H9 (cell line): ENCODE measurements at regions not wholly inside any gene's neighbourhood (a gene's known extent, or its start where the extent isn't known, plus 50 kb on each side); places are given as distances from the start of the nearest gene placed in this dataset.

Experiments used
- DNase-seq: peaks from one replicate; pipeline ENCODE4 v3.0.0-alpha.2; 2017
- H2AFZ ChIP-seq: one replicate; pipeline ENCODE4 v1.6.1; 2013; ENCODE audit warnings: mild to moderate bottlenecking, low read length, control low read depth, moderate library complexity
- H2AK5ac ChIP-seq: 2 replicates; pipeline ENCODE4 v1.6.1; 2013; ENCODE audit warnings: low read length, control low read depth, mixed read lengths; ENCODE audit not compliant: insufficient read length
- H2BK120ac ChIP-seq: one replicate; pipeline ENCODE4 v1.6.1; 2013; ENCODE audit warnings: low read depth, mild to moderate bottlenecking, low read length, control low read depth, inconsistent platforms; ENCODE audit not compliant: poor library complexity, severe bottlenecking
- H2BK12ac ChIP-seq: 2 replicates; pipeline ENCODE4 v1.6.1; 2013; ENCODE audit warnings: low read length, control low read depth, mixed read lengths, low read depth; ENCODE audit not compliant: insufficient read length
- H2BK15ac ChIP-seq: 2 replicates; pipeline ENCODE4 v1.6.1; 2013; ENCODE audit warnings: low read depth, low read length, control low read depth
- H2BK20ac ChIP-seq: one replicate; pipeline ENCODE4 v1.6.1; 2013; ENCODE audit warnings: low read depth, mild to moderate bottlenecking, low read length, control low read depth, inconsistent platforms; ENCODE audit not compliant: poor library complexity, severe bottlenecking
- H2BK5ac ChIP-seq: 2 replicates; pipeline ENCODE4 v1.6.1; 2013; ENCODE audit warnings: low read length, control low read depth, mixed read lengths; ENCODE audit not compliant: insufficient read length
- H3K14ac ChIP-seq: 2 replicates; pipeline ENCODE4 v1.6.1; 2013; ENCODE audit warnings: low read length, control low read depth; ENCODE audit not compliant: insufficient read depth
- H3K18ac ChIP-seq: 2 replicates; pipeline ENCODE4 v1.6.1; 2013; ENCODE audit warnings: low read depth, mild to moderate bottlenecking, mixed read lengths, low read length, control low read depth; ENCODE audit not compliant: insufficient read length
- H3K23ac ChIP-seq: 2 replicates; pipeline ENCODE4 v1.6.1; 2013; ENCODE audit warnings: low read length, control low read depth, mixed read lengths, low read depth; ENCODE audit not compliant: insufficient read length
- H3K23me2 ChIP-seq: 2 replicates; pipeline ENCODE4 v1.6.1; 2013; ENCODE audit warnings: low read depth, mild to moderate bottlenecking, mixed read lengths, low read length, control low read depth; ENCODE audit not compliant: insufficient read length, poor library complexity, severe bottlenecking
- H3K27ac ChIP-seq: 2 replicates; pipeline ENCODE4 v1.5.1; 2013; ENCODE audit warnings: low read length, control low read depth, mixed read lengths, low read depth; ENCODE audit not compliant: insufficient read length
- H3K27me3 ChIP-seq: 2 replicates; pipeline ENCODE4 v1.6.1; 2013; ENCODE audit warnings: low read length, control low read depth, inconsistent platforms; ENCODE audit not compliant: insufficient read depth
- H3K4ac ChIP-seq: 2 replicates; pipeline ENCODE4 v1.6.1; 2013; ENCODE audit warnings: low read depth, mild to moderate bottlenecking, control low read depth, inconsistent platforms, low read length, moderate library complexity
- H3K4me1 ChIP-seq: 2 replicates; pipeline ENCODE4 v1.6.1; 2013; ENCODE audit warnings: low read length, control low read depth, inconsistent platforms; ENCODE audit not compliant: insufficient read depth
- H3K4me2 ChIP-seq: 2 replicates; pipeline ENCODE4 v1.6.1; 2013; ENCODE audit warnings: low read length, control low read depth, mixed read lengths; ENCODE audit not compliant: insufficient read length, insufficient read depth
- H3K56ac ChIP-seq: 2 replicates; pipeline ENCODE4 v1.6.1; 2013; ENCODE audit warnings: low read depth, mild to moderate bottlenecking, mixed read lengths, low read length, control low read depth; ENCODE audit not compliant: insufficient read length
- H3K79me1 ChIP-seq: 2 replicates; pipeline ENCODE4 v1.6.1; 2013; ENCODE audit warnings: low read depth, mild to moderate bottlenecking, moderate library complexity, low read length, control low read depth, inconsistent platforms; ENCODE audit not compliant: insufficient read depth, poor library complexity, severe bottlenecking
- H3K79me2 ChIP-seq: 2 replicates; pipeline ENCODE4 v1.6.1; 2013; ENCODE audit warnings: low read length, control low read depth, inconsistent platforms; ENCODE audit not compliant: insufficient read depth
- H3K9ac ChIP-seq: 2 replicates; pipeline ENCODE4 v1.6.1; 2013; ENCODE audit warnings: low read length, control low read depth, mixed read lengths; ENCODE audit not compliant: insufficient read length; ENCODE audit errors: extremely low read depth
- H3K9me3 ChIP-seq: one replicate; pipeline ENCODE4 v1.6.1; 2013; ENCODE audit warnings: low read depth, low read length, inconsistent platforms; ENCODE audit not compliant: control insufficient read depth
- H3T11ph ChIP-seq: one replicate; pipeline ENCODE4 v1.6.1; 2013; ENCODE audit warnings: mild to moderate bottlenecking, low read length, control low read depth, inconsistent platforms
- H4K20me1 ChIP-seq: one replicate; pipeline ENCODE4 v1.6.1; 2013; ENCODE audit not compliant: control insufficient read depth, insufficient read length, insufficient read depth
- H4K5ac ChIP-seq: 2 replicates; pipeline ENCODE4 v1.6.1; 2013; ENCODE audit warnings: low read depth, mild to moderate bottlenecking, mixed read lengths, low read length, control low read depth; ENCODE audit not compliant: insufficient read length
- H4K8ac ChIP-seq: replicated peaks from 2 replicates; pipeline ENCODE4 v1.6.1; 2013; ENCODE audit warnings: low read length, control low read depth, mixed read lengths, low read depth; ENCODE audit not compliant: insufficient read length
- H4K91ac ChIP-seq: 2 replicates; pipeline ENCODE4 v1.6.1; 2013; ENCODE audit warnings: low read depth, mild to moderate bottlenecking, moderate library complexity, mixed read lengths, low read length, control low read depth; ENCODE audit not compliant: insufficient read length
- H3K27ac Mint-ChIP-seq, 3 experiments: 2 replicates in 2 of 3; 3 replicates in 1 of 3; pipeline ENCODE4 v1.8.0; 2020 to 2021; ENCODE audit warnings: mixed read lengths in 3 of 3, mild to moderate bottlenecking in 1 of 3, moderate library complexity in 1 of 3
- H3K27me3 Mint-ChIP-seq: 2 replicates; pipeline ENCODE4 v1.8.0; 2021; ENCODE audit warnings: low read depth, mild to moderate bottlenecking, moderate library complexity, mixed read lengths
- H3K36me3 Mint-ChIP-seq, 3 experiments: 2 replicates in 2 of 3; 3 replicates in 1 of 3; pipeline ENCODE4 v1.8.0; 2020 to 2021; ENCODE audit warnings: low read depth in 3 of 3, mixed read lengths in 3 of 3; ENCODE audit not compliant: insufficient read depth in 1 of 3
- H3K4me1 Mint-ChIP-seq, 2 experiments: 2 replicates each; pipeline ENCODE4 v1.8.0; 2020; ENCODE audit warnings: mixed read lengths in 2 of 2
- H3K4me3 Mint-ChIP-seq, 2 experiments: 2 replicates in 1 of 2; 3 replicates in 1 of 2; pipeline ENCODE4 v1.8.0; 2020 to 2021; ENCODE audit warnings: mild to moderate bottlenecking in 2 of 2, mixed read lengths in 2 of 2, moderate library complexity in 1 of 2
- H3K9me3 Mint-ChIP-seq, 2 experiments: 2 replicates in 1 of 2; 3 replicates in 1 of 2; pipeline ENCODE4 v1.8.0; 2020; ENCODE audit warnings: mild to moderate bottlenecking in 2 of 2, mixed read lengths in 2 of 2, moderate library complexity in 1 of 2
- WGBS: extraction: QIAGEN DNeasy Blood & Tissue Kit; methylation state at CpG from one replicate; pipeline ENCODE4 v1.1.7; 2013; ENCODE audit warnings: missing lambda C conversion rate, low lambda C conversion rate, mixed read lengths; ENCODE audit not compliant: insufficient read length; ENCODE audit errors: extremely low coverage; 5-methylcytosine and 5-hydroxymethylcytosine counted together
- TF ChIP-seq, protein P1 (sequence below): fragments of 200-600 bp; sonication (generic); conservative IDR thresholded peaks from 3 replicates; pipeline ENCODE4 v1.8.0; 2021; ENCODE audit warnings: antibody characterized with exemption, mild to moderate bottlenecking

DNA sequence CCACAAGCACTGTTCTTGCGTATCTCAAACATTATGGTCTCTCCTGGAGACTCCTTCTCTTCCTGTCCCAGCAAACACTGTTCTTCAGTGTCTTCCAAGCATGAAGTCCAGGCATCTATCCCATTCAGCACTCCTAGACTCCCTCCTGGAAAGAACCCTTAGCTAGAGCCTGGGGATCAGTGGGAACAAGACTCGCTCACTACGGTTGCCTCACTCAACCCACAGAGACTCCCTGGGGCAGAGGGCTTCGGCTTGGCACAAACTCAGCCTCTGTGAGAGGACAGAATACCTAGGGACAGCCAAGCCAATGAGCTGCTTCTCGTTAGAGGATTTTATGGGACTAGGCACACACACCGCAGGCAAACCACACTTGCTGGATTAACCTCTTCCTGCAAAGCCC, 86.5 kb upstream of the IPO9 start:
- no peak overlapping the region for H3K23ac ChIP-seq
- H3K79me2 ChIP-seq: no peaks in the 10 kb centered on the region; the same call in 1 of the 2 replicates
- Mint-ChIP-seq H3K4me1 (peaks cover 41 to 56% of the 10 kb centered on the region in 2 experiments), H3K9me3 (no peaks in the 10 kb centered on the region), H3K4me3 (no peak overlapping the region), H3K27ac (peak overlapping the region in 2 of 3 experiments; percentile 42 to 70; a peak in 4 of 7 replicates), H3K27me3 (peaks cover 13% of the 10 kb centered on the region), H3K36me3 (no peaks in the 10 kb centered on the region; a peak in 2 of 7 replicates)
- H3K4me1 ChIP-seq: peaks cover 17% of the 10 kb centered on the region
- no peaks in the 10 kb centered on the region for H4K20me1 ChIP-seq
- H3K4me2 ChIP-seq: no peak overlapping the region
- no peak overlapping the region for H3T11ph ChIP-seq
- H4K91ac ChIP-seq: no peak overlapping the region
- H2BK120ac ChIP-seq: no peak overlapping the region
- H2BK12ac ChIP-seq: no peak overlapping the region
- no peak overlapping the region for H2AK5ac ChIP-seq
- H3K9me3 ChIP-seq: no peaks in the 10 kb centered on the region
- no peak overlapping the region for H3K27ac ChIP-seq
- no peak overlapping the region for H2BK5ac ChIP-seq
- no peak for DNase-seq
- H4K8ac ChIP-seq: no peak overlapping the region
- H3K4ac ChIP-seq: no peak overlapping the region
- no CpG with 5 or more reads among the region's 6 CpGs for WGBS
- H2BK20ac ChIP-seq: no peak overlapping the region
- TF ChIP-seq, protein P1, sequence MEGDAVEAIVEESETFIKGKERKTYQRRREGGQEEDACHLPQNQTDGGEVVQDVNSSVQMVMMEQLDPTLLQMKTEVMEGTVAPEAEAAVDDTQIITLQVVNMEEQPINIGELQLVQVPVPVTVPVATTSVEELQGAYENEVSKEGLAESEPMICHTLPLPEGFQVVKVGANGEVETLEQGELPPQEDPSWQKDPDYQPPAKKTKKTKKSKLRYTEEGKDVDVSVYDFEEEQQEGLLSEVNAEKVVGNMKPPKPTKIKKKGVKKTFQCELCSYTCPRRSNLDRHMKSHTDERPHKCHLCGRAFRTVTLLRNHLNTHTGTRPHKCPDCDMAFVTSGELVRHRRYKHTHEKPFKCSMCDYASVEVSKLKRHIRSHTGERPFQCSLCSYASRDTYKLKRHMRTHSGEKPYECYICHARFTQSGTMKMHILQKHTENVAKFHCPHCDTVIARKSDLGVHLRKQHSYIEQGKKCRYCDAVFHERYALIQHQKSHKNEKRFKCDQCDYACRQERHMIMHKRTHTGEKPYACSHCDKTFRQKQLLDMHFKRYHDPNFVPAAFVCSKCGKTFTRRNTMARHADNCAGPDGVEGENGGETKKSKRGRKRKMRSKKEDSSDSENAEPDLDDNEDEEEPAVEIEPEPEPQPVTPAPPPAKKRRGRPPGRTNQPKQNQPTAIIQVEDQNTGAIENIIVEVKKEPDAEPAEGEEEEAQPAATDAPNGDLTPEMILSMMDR: no peak
- H2BK15ac ChIP-seq: no peak overlapping the region
- no peaks in the 10 kb centered on the region; the same call in 1 of the 2 replicates for H3K27me3 ChIP-seq
- peaks cover 21% of the 10 kb centered on the region for H3K23me2 ChIP-seq
- no peak overlapping the region for H3K56ac ChIP-seq
- no peaks in the 10 kb centered on the region for H3K79me1 ChIP-seq
- no peak overlapping the region for H3K9ac ChIP-seq
- H3K14ac ChIP-seq: no peak overlapping the region
- no peak overlapping the region for H4K5ac ChIP-seq
- H3K18ac ChIP-seq: no peak overlapping the region
- H2AFZ ChIP-seq: no peak overlapping the region
